ENCODE measurements at regions not wholly inside any gene's neighbourhood (a gene's known extent, or its start where the extent isn't known, plus 50 kb on each side); places are given as distances from the start of the nearest gene placed in this dataset.

- TF ChIP-seq CTCF (IDR thresholded peaks at IDR 0.05), result no peak
Measured at GRCh38 chr4:162797108-162797507, 369.6 kb downstream of the NAF1 start.

- TF ChIP-seq CTCF (IDR thresholded peaks at IDR 0.05), result no peak
Measured at GRCh38 chr4:162793571-162793970, 373.1 kb downstream of the NAF1 start.

GRCh38 chr4:162793004-162793403 is 373.7 kb downstream of the NAF1 start:
- TF ChIP-seq CTCF (IDR thresholded peaks at IDR 0.05), result no peak

GRCh38 chr4:162791226-162791625 is 375.5 kb downstream of the NAF1 start:
- TF ChIP-seq CTCF (IDR thresholded peaks at IDR 0.05), result no peak

GRCh38 chr4:162787120-162787519 is 379.6 kb downstream of the NAF1 start:
- no peak for TF ChIP-seq CTCF (IDR thresholded peaks at IDR 0.05)

GRCh38 chr4:162782778-162783525 is 383.7 kb downstream of the NAF1 start:
- no peak for TF ChIP-seq CTCF (IDR thresholded peaks at IDR 0.05)

GRCh38 chr4:162782096-162782777 is 384.5 kb downstream of the NAF1 start:
- TF ChIP-seq CTCF (IDR thresholded peaks at IDR 0.05), result no peak

All from LNCAP (cell line).